CD14-positive monocyte (primary cell): ENCODE measurements at regions not wholly inside any gene's neighbourhood (a gene's known extent, or its start where the extent isn't known, plus 50 kb on each side); places are given as distances from the start of the nearest gene placed in this dataset.

Source experiments
- DNase-seq, 3 donors: peaks; one replicate each; pipeline ENCODE4 v3.0.0-alpha.2; 2011 to 2022
- H2AFZ ChIP-seq: 2 replicates; pipeline ENCODE4 v1.6.0; 2012; ENCODE audit warnings: mild to moderate bottlenecking, low read depth, low read length, inconsistent platforms; ENCODE audit not compliant: insufficient read depth, poor library complexity, severe bottlenecking
- H3K27ac ChIP-seq, 2 donors: 1 replicate in 1 of 2; 2 replicates in 1 of 2; pipeline ENCODE4 v1.5.1; 2012 to 2013; ENCODE audit warnings: low read length in 2 of 2, control low read depth in 1 of 2, inconsistent platforms in 1 of 2, low read depth in 1 of 2, mild to moderate bottlenecking in 1 of 2
- H3K27me3 ChIP-seq, 2 donors: one replicate each; pipeline versions ENCODE4 v1.6.0 to v1.6.1; 2011 to 2013; ENCODE audit warnings: low read length in 2 of 2; ENCODE audit not compliant: control insufficient read depth in 2 of 2, insufficient read depth in 2 of 2
- H3K36me3 ChIP-seq, 2 donors: replicated peaks in 1 of 2; 1 replicate in 1 of 2; 2 replicates in 1 of 2; pipeline versions ENCODE4 v1.5.1 to v1.6.1; 2012 to 2013; ENCODE audit warnings: low read length in 2 of 2, control low read depth in 1 of 2, inconsistent platforms in 1 of 2, mild to moderate bottlenecking in 1 of 2; ENCODE audit not compliant: insufficient read depth in 2 of 2, control insufficient read depth in 1 of 2
- H3K4me1 ChIP-seq, 2 donors: 1 replicate in 1 of 2; 2 replicates in 1 of 2; pipeline versions ENCODE4 v1.5.1 to v1.6.1; 2012 to 2013; ENCODE audit warnings: low read length in 2 of 2, control low read depth in 1 of 2, inconsistent platforms in 1 of 2, mild to moderate bottlenecking in 1 of 2, moderate library complexity in 1 of 2; ENCODE audit not compliant: insufficient read depth in 2 of 2, control insufficient read depth in 1 of 2
- H3K4me2 ChIP-seq: replicated peaks from 2 replicates; pipeline ENCODE3; 2012; ENCODE audit warnings: low read length, moderate library complexity, mild to moderate bottlenecking; ENCODE audit not compliant: poor library complexity, severe bottlenecking; ENCODE audit errors: extremely low read depth
- H3K4me3 ChIP-seq, 3 experiments: fragments of 200-600 bp in 1 of 3; sonication (generic) in 1 of 3; replicated peaks in 1 of 3; 1 replicate in 2 of 3; 2 replicates in 1 of 3; pipeline ENCODE4 v1.5.1; 2011 to 2013; ENCODE audit warnings: low read length in 3 of 3, mild to moderate bottlenecking in 3 of 3, control low read depth in 2 of 3, low read depth in 2 of 3, inconsistent platforms in 1 of 3, moderate library complexity in 1 of 3
- H3K79me2 ChIP-seq: 2 replicates; pipeline ENCODE4 v1.6.0; 2012; ENCODE audit warnings: mild to moderate bottlenecking, control low read depth, inconsistent platforms, low read length, moderate library complexity; ENCODE audit not compliant: insufficient read depth
- H3K9ac ChIP-seq: 2 replicates; pipeline ENCODE4 v1.6.0; 2017; ENCODE audit warnings: low read length, mild to moderate bottlenecking; ENCODE audit not compliant: insufficient read depth, poor library complexity, severe bottlenecking
- H3K9me3 ChIP-seq, 2 donors: replicated peaks in 1 of 2; 1 replicate in 1 of 2; 2 replicates in 1 of 2; pipeline versions ENCODE4 v1.5.1 to v1.6.1; 2012 to 2013; ENCODE audit warnings: low read length in 2 of 2, control low read depth in 1 of 2; ENCODE audit not compliant: control insufficient read depth in 1 of 2, insufficient read depth in 1 of 2
- H4K20me1 ChIP-seq: 2 replicates; pipeline ENCODE4 v1.6.0; 2012; ENCODE audit warnings: mild to moderate bottlenecking, low read length, control low read depth, moderate library complexity; ENCODE audit not compliant: insufficient read depth
- H3K27ac Mint-ChIP-seq, 7 donors: one replicate each; pipeline ENCODE4 v1.8.0; 2020; ENCODE audit warnings: mild to moderate bottlenecking in 7 of 7, mixed read lengths in 7 of 7, moderate library complexity in 6 of 7, inconsistent platforms in 2 of 7
- H3K27me3 Mint-ChIP-seq, 3 donors: one replicate each; pipeline ENCODE4 v1.8.0; 2021 to 2022; ENCODE audit warnings: low read depth in 3 of 3, mild to moderate bottlenecking in 3 of 3, mixed read lengths in 3 of 3, moderate library complexity in 3 of 3, inconsistent platforms in 1 of 3
- H3K36me3 Mint-ChIP-seq, 2 donors: one replicate each; pipeline ENCODE4 v1.8.0; 2020; ENCODE audit warnings: mixed read lengths in 2 of 2, inconsistent platforms in 1 of 2, mild to moderate bottlenecking in 1 of 2
- H3K4me1 Mint-ChIP-seq: one replicate; pipeline ENCODE4 v1.8.0; 2020; ENCODE audit warnings: mild to moderate bottlenecking, mixed read lengths
- H3K4me3 Mint-ChIP-seq, 2 donors: one replicate each; pipeline ENCODE4 v1.8.0; 2020; ENCODE audit warnings: mild to moderate bottlenecking in 2 of 2, mixed read lengths in 2 of 2, moderate library complexity in 1 of 2
- H3K9me3 Mint-ChIP-seq, 7 donors: one replicate each; pipeline ENCODE4 v1.8.0; 2020 to 2022; ENCODE audit warnings: mixed read lengths in 7 of 7, mild to moderate bottlenecking in 6 of 7, moderate library complexity in 6 of 7, inconsistent platforms in 2 of 7
- CTCF ChIP-seq: fragments of 200-600 bp; IDR thresholded peaks from one replicate; pipeline ENCODE4 v1.8.0; 2022; ENCODE audit warnings: antibody characterized with exemption, mild to moderate bottlenecking
- WGBS: methylation state at CpG from one replicate; pipeline ENCODE4 v1.1.5; 2013; ENCODE audit warnings: missing lambda C conversion rate; ENCODE audit not compliant: insufficient coverage; 5-methylcytosine and 5-hydroxymethylcytosine counted together
- intact Hi-C, 2 donors: fragments of 100-400 bp; cut with micrococcal nuclease; formaldehyde crosslinking; loops; one replicate each; pipeline versions ENCODE4 v1.15.0 to v1.15.1; 2023

DNA sequence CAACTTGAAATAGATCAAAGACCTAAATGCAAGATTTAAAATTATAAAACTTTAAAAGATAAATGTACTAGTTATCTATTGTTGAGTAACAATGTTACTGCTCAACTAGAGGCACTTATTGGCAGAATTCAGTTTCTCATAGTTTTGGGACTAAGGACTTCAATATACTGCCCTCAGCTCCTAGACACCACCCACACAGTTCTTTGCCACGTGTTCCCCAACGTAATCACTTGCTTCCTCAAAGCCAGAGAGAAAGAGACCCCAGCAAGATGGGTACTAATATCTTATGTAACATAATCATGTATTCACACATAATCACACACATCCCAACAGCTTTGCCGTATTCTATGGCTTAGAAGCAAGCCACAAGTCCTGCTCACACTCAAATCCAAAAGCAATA lies 50.3 kb upstream of the SLC22A16 start:
- Histone ChIP-seq H2AFZ (no peak overlapping the region), H3K4me3 (no peak overlapping the region), H3K4me1 (peaks cover 3 to 7% of the 10 kb centered on the region in 2 donors), H3K4me2 (no peak overlapping the region), H3K27me3 (no peaks in the 10 kb centered on the region), H3K9ac (no peak overlapping the region), H3K27ac (no peak overlapping the region), H4K20me1 (no peaks in the 10 kb centered on the region), H3K9me3 (peaks cover 0 to 3% of the 10 kb centered on the region in 2 donors), H3K36me3 (no peaks in the 10 kb centered on the region), H3K79me2 (no peaks in the 10 kb centered on the region)
- Mint-ChIP-seq H3K9me3 (peaks cover 0 to 5% (median 0%) of the 10 kb centered on the region in 7 donors), H3K27ac (no peak overlapping the region), H3K4me1 (peaks cover 18% of the 10 kb centered on the region), H3K36me3 (peaks cover 0 to 3% of the 10 kb centered on the region in 2 donors), H3K27me3 (peaks cover 0 to 2% (median 0%) of the 10 kb centered on the region in 3 donors), H3K4me3 (no peak overlapping the region)
- no CpG with 5 or more reads among the region's 3 CpGs for WGBS
- DNase-seq = no peak
- no peak for TF ChIP-seq CTCF
- intact Hi-C loops = loop anchor here in 1 of 2 donors (10.0 kb wide), 2 partner anchors 418 to 478 kb away; no protein-coding TSS in a partner anchor
